ENCODE measurements at regions not wholly inside any gene's neighbourhood (a gene's known extent, or its start where the extent isn't known, plus 50 kb on each side); places are given as distances from the start of the nearest gene placed in this dataset.

GRCh38 chr15:31216215-31216911, 110.3 kb upstream of the KLF13 start:
- no peak overlapping the region for H3K4me3 ChIP-seq (ENCODE audit: low read depth, low read length)
- no peaks in the 10 kb centered on the region for H3K9me3 ChIP-seq (ENCODE audit: control insufficient read depth, insufficient read depth, low read depth, low read length)
- no peak overlapping the region for H3K27ac ChIP-seq (ENCODE audit: extremely low read depth, low read depth, low read length)
- ChIA-PET CTCF (no interaction called here), POLR2A (no interaction called here)
- H3K36me3 ChIP-seq (ENCODE audit: control insufficient read depth in 2 of 2, insufficient read depth in 1 of 2, low read length in 2 of 2), result no peaks in the 10 kb centered on the region
- no peaks in the 10 kb centered on the region for H3K4me1 ChIP-seq (ENCODE audit: control insufficient read depth, insufficient read depth, low read length)
- TF ChIP-seq, protein P1, sequence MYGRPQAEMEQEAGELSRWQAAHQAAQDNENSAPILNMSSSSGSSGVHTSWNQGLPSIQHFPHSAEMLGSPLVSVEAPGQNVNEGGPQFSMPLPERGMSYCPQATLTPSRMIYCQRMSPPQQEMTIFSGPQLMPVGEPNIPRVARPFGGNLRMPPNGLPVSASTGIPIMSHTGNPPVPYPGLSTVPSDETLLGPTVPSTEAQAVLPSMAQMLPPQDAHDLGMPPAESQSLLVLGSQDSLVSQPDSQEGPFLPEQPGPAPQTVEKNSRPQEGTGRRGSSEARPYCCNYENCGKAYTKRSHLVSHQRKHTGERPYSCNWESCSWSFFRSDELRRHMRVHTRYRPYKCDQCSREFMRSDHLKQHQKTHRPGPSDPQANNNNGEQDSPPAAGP (tag by site-specific recombination; IDR thresholded peaks at IDR 0.05), result peak; percentile 65
- TF ChIP-seq ZNF324 (tag by site-specific recombination; IDR thresholded peaks at IDR 0.05) (no peak), IKZF3 (tag by site-specific recombination; IDR thresholded peaks at IDR 0.05) (no peak), KLF10 (tag by site-specific recombination; IDR thresholded peaks at IDR 0.05) (no peak), PRDM10 (tag by site-specific recombination; IDR thresholded peaks at IDR 0.05) (peak; percentile 44; the same call in 1 of the 2 replicates), SP2 (tag by site-specific recombination; IDR thresholded peaks at IDR 0.05) (peak; percentile 70), SP3 (tag by site-specific recombination; IDR thresholded peaks at IDR 0.05) (peak; percentile 77), MEIS1 (CRISPR knock-in tag; IDR thresholded peaks at IDR 0.05; ENCODE audit: borderline replicate concordance) (no peak), SP7 (tag by site-specific recombination; IDR thresholded peaks at IDR 0.05) (peak; percentile 25; the same call in 1 of the 2 replicates), ZNF302 (tag by site-specific recombination; IDR thresholded peaks at IDR 0.05; ENCODE audit: low read depth) (no peak), RBAK (tag by site-specific recombination; IDR thresholded peaks at IDR 0.05) (no peak), ZNF221 (tag by site-specific recombination; IDR thresholded peaks at IDR 0.05; ENCODE audit: borderline replicate concordance) (no peak), ZNF335 (tag by site-specific recombination; conservative IDR thresholded peaks at IDR 0.05) (peak; percentile 71), GFI1B (tag by site-specific recombination; IDR thresholded peaks at IDR 0.05) (no peak), ZNF146 (tag by site-specific recombination; IDR thresholded peaks at IDR 0.05) (no peak), ZNF670 (tag by site-specific recombination; IDR thresholded peaks at IDR 0.05; ENCODE audit: low read depth) (no peak), PRDM1 (tag by site-specific recombination; IDR thresholded peaks at IDR 0.05) (no peak), ZNF560 (tag by site-specific recombination; IDR thresholded peaks at IDR 0.05; ENCODE audit: borderline replicate concordance) (no peak), ZNF398 (tag by site-specific recombination; IDR thresholded peaks at IDR 0.05) (peak; percentile 41), ZNF585B (tag by site-specific recombination; IDR thresholded peaks at IDR 0.05) (no peak)
- TF ChIP-seq, protein P2, sequence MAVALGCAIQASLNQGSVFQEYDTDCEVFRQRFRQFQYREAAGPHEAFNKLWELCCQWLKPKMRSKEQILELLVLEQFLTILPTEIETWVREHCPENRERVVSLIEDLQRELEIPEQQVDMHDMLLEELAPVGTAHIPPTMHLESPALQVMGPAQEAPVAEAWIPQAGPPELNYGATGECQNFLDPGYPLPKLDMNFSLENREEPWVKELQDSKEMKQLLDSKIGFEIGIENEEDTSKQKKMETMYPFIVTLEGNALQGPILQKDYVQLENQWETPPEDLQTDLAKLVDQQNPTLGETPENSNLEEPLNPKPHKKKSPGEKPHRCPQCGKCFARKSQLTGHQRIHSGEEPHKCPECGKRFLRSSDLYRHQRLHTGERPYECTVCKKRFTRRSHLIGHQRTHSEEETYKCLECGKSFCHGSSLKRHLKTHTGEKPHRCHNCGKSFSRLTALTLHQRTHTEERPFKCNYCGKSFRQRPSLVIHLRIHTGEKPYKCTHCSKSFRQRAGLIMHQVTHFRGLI (tag by site-specific recombination; IDR thresholded peaks at IDR 0.05), result no peak
- TF ChIP-seq, protein P3, sequence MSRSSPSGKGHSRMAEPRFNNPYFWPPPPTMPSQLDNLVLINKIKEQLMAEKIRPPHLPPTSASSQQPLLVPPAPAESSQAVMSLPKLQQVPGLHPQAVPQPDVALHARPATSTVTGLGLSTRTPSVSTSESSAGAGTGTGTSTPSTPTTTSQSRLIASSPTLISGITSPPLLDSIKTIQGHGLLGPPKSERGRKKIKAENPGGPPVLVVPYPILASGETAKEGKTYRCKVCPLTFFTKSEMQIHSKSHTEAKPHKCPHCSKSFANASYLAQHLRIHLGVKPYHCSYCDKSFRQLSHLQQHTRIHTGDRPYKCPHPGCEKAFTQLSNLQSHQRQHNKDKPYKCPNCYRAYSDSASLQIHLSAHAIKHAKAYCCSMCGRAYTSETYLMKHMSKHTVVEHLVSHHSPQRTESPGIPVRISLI (tag by site-specific recombination; IDR thresholded peaks at IDR 0.05), result no peak
- TF ChIP-seq, protein P4, sequence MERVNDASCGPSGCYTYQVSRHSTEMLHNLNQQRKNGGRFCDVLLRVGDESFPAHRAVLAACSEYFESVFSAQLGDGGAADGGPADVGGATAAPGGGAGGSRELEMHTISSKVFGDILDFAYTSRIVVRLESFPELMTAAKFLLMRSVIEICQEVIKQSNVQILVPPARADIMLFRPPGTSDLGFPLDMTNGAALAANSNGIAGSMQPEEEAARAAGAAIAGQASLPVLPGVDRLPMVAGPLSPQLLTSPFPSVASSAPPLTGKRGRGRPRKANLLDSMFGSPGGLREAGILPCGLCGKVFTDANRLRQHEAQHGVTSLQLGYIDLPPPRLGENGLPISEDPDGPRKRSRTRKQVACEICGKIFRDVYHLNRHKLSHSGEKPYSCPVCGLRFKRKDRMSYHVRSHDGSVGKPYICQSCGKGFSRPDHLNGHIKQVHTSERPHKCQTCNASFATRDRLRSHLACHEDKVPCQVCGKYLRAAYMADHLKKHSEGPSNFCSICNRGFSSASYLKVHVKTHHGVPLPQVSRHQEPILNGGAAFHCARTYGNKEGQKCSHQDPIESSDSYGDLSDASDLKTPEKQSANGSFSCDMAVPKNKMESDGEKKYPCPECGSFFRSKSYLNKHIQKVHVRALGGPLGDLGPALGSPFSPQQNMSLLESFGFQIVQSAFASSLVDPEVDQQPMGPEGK (tag by site-specific recombination; IDR thresholded peaks at IDR 0.05), result 0 out of 2 replicates have a peak, but pooled peaks have one; percentile 29
- TF ChIP-seq, protein P5, sequence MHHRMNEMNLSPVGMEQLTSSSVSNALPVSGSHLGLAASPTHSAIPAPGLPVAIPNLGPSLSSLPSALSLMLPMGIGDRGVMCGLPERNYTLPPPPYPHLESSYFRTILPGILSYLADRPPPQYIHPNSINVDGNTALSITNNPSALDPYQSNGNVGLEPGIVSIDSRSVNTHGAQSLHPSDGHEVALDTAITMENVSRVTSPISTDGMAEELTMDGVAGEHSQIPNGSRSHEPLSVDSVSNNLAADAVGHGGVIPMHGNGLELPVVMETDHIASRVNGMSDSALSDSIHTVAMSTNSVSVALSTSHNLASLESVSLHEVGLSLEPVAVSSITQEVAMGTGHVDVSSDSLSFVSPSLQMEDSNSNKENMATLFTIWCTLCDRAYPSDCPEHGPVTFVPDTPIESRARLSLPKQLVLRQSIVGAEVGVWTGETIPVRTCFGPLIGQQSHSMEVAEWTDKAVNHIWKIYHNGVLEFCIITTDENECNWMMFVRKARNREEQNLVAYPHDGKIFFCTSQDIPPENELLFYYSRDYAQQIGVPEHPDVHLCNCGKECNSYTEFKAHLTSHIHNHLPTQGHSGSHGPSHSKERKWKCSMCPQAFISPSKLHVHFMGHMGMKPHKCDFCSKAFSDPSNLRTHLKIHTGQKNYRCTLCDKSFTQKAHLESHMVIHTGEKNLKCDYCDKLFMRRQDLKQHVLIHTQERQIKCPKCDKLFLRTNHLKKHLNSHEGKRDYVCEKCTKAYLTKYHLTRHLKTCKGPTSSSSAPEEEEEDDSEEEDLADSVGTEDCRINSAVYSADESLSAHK (tag by site-specific recombination; IDR thresholded peaks at IDR 0.05), result no peak
